ENCODE measurements at regions not wholly inside any gene's neighbourhood (a gene's known extent, or its start where the extent isn't known, plus 50 kb on each side); places are given as distances from the start of the nearest gene placed in this dataset.

DNA sequence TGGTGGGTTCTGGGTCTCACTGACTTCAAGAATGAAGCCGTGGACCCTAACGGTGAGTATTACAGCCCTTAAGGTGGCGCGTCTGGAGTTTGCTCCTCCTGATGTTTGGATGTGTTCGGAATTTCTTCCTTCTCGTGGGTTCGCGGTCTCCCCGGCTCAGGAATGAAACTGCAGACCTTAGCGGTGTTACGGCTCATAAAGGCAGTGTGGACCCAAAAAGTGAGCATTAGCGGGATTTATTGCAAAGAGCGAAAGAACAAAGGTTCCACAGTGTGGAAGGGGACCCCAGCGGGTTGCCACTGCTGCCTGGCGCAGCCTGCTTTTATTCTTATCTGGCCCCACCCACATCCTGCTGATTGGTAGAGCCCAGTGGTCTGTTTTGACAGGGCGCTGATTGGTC lies 420.5 kb upstream of the BCHE start:
- TF ChIP-seq, protein P1, sequence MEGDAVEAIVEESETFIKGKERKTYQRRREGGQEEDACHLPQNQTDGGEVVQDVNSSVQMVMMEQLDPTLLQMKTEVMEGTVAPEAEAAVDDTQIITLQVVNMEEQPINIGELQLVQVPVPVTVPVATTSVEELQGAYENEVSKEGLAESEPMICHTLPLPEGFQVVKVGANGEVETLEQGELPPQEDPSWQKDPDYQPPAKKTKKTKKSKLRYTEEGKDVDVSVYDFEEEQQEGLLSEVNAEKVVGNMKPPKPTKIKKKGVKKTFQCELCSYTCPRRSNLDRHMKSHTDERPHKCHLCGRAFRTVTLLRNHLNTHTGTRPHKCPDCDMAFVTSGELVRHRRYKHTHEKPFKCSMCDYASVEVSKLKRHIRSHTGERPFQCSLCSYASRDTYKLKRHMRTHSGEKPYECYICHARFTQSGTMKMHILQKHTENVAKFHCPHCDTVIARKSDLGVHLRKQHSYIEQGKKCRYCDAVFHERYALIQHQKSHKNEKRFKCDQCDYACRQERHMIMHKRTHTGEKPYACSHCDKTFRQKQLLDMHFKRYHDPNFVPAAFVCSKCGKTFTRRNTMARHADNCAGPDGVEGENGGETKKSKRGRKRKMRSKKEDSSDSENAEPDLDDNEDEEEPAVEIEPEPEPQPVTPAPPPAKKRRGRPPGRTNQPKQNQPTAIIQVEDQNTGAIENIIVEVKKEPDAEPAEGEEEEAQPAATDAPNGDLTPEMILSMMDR (IDR thresholded peaks at IDR 0.05): no peak
- H4K20me1 ChIP-seq (ENCODE audit: insufficient read depth, low read length): no peaks in the 10 kb centered on the region
- H3K4me3 ChIP-seq (replicated peaks in 1 of 3; ENCODE audit: low read depth in 2 of 3, low read length in 3 of 3): no peak overlapping the region
- no peak overlapping the region for H3K9ac ChIP-seq (ENCODE audit: insufficient read depth, low read length, poor library complexity, severe bottlenecking)
- Mint-ChIP-seq H3K27me3 (ENCODE audit: low read depth in 3 of 3) (peaks cover 0 to 2% (median 0%) of the 10 kb centered on the region in 3 donors), H3K36me3 (no peaks in the 10 kb centered on the region), H3K4me3 (no peak overlapping the region), H3K9me3 (peaks cover 5 to 14% (median 10%) of the 10 kb centered on the region in 7 donors), H3K27ac (no peak overlapping the region), H3K4me1 (no peaks in the 10 kb centered on the region)
- H3K79me2 ChIP-seq (ENCODE audit: insufficient read depth, low read length): no peaks in the 10 kb centered on the region
- no peaks in the 10 kb centered on the region for H3K27me3 ChIP-seq (ENCODE audit: control insufficient read depth in 2 of 2, insufficient read depth in 2 of 2, low read length in 2 of 2)
- no peaks in the 10 kb centered on the region for H3K4me1 ChIP-seq (ENCODE audit: control insufficient read depth in 1 of 2, insufficient read depth in 2 of 2, low read length in 2 of 2)
- intact Hi-C loops (cut with micrococcal nuclease): no loop called here
- H3K9me3 ChIP-seq (replicated peaks in 1 of 2; ENCODE audit: control insufficient read depth in 1 of 2, insufficient read depth in 1 of 2, low read length in 2 of 2): peaks cover 5 to 11% of the 10 kb centered on the region in 2 donors
- H3K36me3 ChIP-seq (replicated peaks in 1 of 2; ENCODE audit: control insufficient read depth in 1 of 2, insufficient read depth in 2 of 2, low read length in 2 of 2): no peaks in the 10 kb centered on the region
- DNase-seq: no peak
- H2AFZ ChIP-seq (ENCODE audit: insufficient read depth, low read depth, low read length, poor library complexity, severe bottlenecking): no peak overlapping the region
- no peak overlapping the region for H3K4me2 ChIP-seq (replicated peaks; ENCODE audit: extremely low read depth, low read length, poor library complexity, severe bottlenecking)
- H3K27ac ChIP-seq (ENCODE audit: low read depth in 1 of 2, low read length in 2 of 2): no peak overlapping the region
- WGBS (ENCODE audit: insufficient coverage): 94% methylated on average over 14 of the region's 16 CpGs

GRCh38 chr3:166248784-166249183 lies 411.6 kb upstream of the BCHE start:
- Histone ChIP-seq H3K9me3 (replicated peaks in 1 of 2; ENCODE audit: control insufficient read depth in 1 of 2, insufficient read depth in 1 of 2, low read length in 2 of 2) (peaks cover 0 to 7% of the 10 kb centered on the region in 2 donors), H4K20me1 (ENCODE audit: insufficient read depth, low read length) (no peaks in the 10 kb centered on the region), H3K4me2 (replicated peaks; ENCODE audit: extremely low read depth, low read length, poor library complexity, severe bottlenecking) (no peak overlapping the region), H3K27ac (ENCODE audit: low read depth in 1 of 2, low read length in 2 of 2) (no peak overlapping the region), H3K4me1 (ENCODE audit: control insufficient read depth in 1 of 2, insufficient read depth in 2 of 2, low read length in 2 of 2) (no peaks in the 10 kb centered on the region), H2AFZ (ENCODE audit: insufficient read depth, low read depth, low read length, poor library complexity, severe bottlenecking) (no peak overlapping the region), H3K36me3 (replicated peaks in 1 of 2; ENCODE audit: control insufficient read depth in 1 of 2, insufficient read depth in 2 of 2, low read length in 2 of 2) (no peaks in the 10 kb centered on the region), H3K27me3 (ENCODE audit: control insufficient read depth in 2 of 2, insufficient read depth in 2 of 2, low read length in 2 of 2) (no peaks in the 10 kb centered on the region), H3K79me2 (ENCODE audit: insufficient read depth, low read length) (no peaks in the 10 kb centered on the region), H3K9ac (ENCODE audit: insufficient read depth, low read length, poor library complexity, severe bottlenecking) (no peak overlapping the region), H3K4me3 (replicated peaks in 1 of 3; ENCODE audit: low read depth in 2 of 3, low read length in 3 of 3) (no peak overlapping the region)
- no peaks in the 10 kb centered on the region for H3K36me3 Mint-ChIP-seq
- H3K27me3 Mint-ChIP-seq (ENCODE audit: low read depth in 3 of 3): peaks cover 0 to 2% (median 0%) of the 10 kb centered on the region in 3 donors
- intact Hi-C loops (cut with micrococcal nuclease): no loop called here
- no peaks in the 10 kb centered on the region for H3K4me1 Mint-ChIP-seq
- H3K4me3 Mint-ChIP-seq: no peak overlapping the region
- H3K27ac Mint-ChIP-seq: no peak overlapping the region
- no peak for DNase-seq
- 86% methylated on average over 3 of the region's 3 CpGs for WGBS (ENCODE audit: insufficient coverage)
- TF ChIP-seq, protein P1 (IDR thresholded peaks at IDR 0.05): no peak
- peaks cover 0 to 8% (median 4%) of the 10 kb centered on the region in 7 donors for H3K9me3 Mint-ChIP-seq

Measured in CD14-positive monocyte (primary cell).